Neuronal stem cell (in vitro differentiated cells): ENCODE measurements at regions not wholly inside any gene's neighbourhood (a gene's known extent, or its start where the extent isn't known, plus 50 kb on each side); places are given as distances from the start of the nearest gene placed in this dataset.

Experiments used
- DNase-seq: peaks from one replicate; pipeline ENCODE4 v3.0.0-alpha.2; 2013; ENCODE audit warnings: low spot score
- H2AFZ ChIP-seq: one replicate; pipeline ENCODE4 v1.6.1; 2013; ENCODE audit warnings: mild to moderate bottlenecking, low read length, inconsistent platforms
- H2AK5ac ChIP-seq: 2 replicates; pipeline ENCODE4 v1.6.1; 2013; ENCODE audit warnings: low read depth, mild to moderate bottlenecking, inconsistent platforms, low read length, moderate library complexity, mixed read lengths
- H2BK120ac ChIP-seq: 2 replicates; pipeline ENCODE4 v1.6.1; 2013; ENCODE audit warnings: low read depth, mild to moderate bottlenecking, inconsistent platforms, low read length, moderate library complexity, mixed read lengths
- H2BK12ac ChIP-seq: one replicate; pipeline ENCODE4 v1.6.1; 2013; ENCODE audit warnings: low read length, inconsistent platforms
- H2BK15ac ChIP-seq: 2 replicates; pipeline ENCODE4 v1.6.1; 2013; ENCODE audit warnings: mild to moderate bottlenecking, low read length, inconsistent platforms, mixed read lengths
- H2BK5ac ChIP-seq: one replicate; pipeline ENCODE4 v1.6.1; 2013; ENCODE audit warnings: inconsistent platforms, mild to moderate bottlenecking, low read length, moderate library complexity
- H3K14ac ChIP-seq: one replicate; pipeline ENCODE4 v1.6.1; 2013; ENCODE audit warnings: low read length, inconsistent platforms
- H3K18ac ChIP-seq: 2 replicates; pipeline ENCODE4 v1.6.1; 2013; ENCODE audit warnings: low read length, inconsistent platforms
- H3K23ac ChIP-seq: 2 replicates; pipeline ENCODE4 v1.6.1; 2013; ENCODE audit warnings: low read depth, mild to moderate bottlenecking, mixed read lengths, low read length, inconsistent platforms; ENCODE audit not compliant: poor library complexity
- H3K27ac ChIP-seq: replicated peaks from 3 replicates; pipeline ENCODE4 v1.5.1; 2013; ENCODE audit warnings: low read length, inconsistent platforms
- H3K27me3 ChIP-seq, 3 experiments: 2 replicates each; pipeline ENCODE4 v1.6.1; 2013; ENCODE audit warnings: low read length in 3 of 3, mild to moderate bottlenecking in 2 of 3, inconsistent platforms in 1 of 3, low read depth in 1 of 3, mixed read lengths in 1 of 3, moderate library complexity in 1 of 3; ENCODE audit not compliant: control insufficient read depth in 3 of 3, insufficient read depth in 3 of 3
- H3K36me3 ChIP-seq, 2 donors: replicated peaks in 1 of 2; 2 replicates each; pipeline ENCODE4 v1.6.1; 2013; ENCODE audit warnings: low read length in 2 of 2; ENCODE audit not compliant: control insufficient read depth in 2 of 2, insufficient read depth in 2 of 2
- H3K4ac ChIP-seq: 2 replicates; pipeline ENCODE4 v1.6.1; 2013; ENCODE audit warnings: inconsistent platforms, mild to moderate bottlenecking, low read length, moderate library complexity
- H3K4me1 ChIP-seq, 2 donors: 1 replicate in 1 of 2; 2 replicates in 1 of 2; pipeline ENCODE4 v1.6.1; 2013; ENCODE audit warnings: low read length in 2 of 2, low read depth in 1 of 2; ENCODE audit not compliant: control insufficient read depth in 2 of 2, insufficient read depth in 1 of 2
- H3K4me2 ChIP-seq: one replicate; pipeline ENCODE4 v1.6.1; 2013; ENCODE audit warnings: mild to moderate bottlenecking, low read length, inconsistent platforms; ENCODE audit not compliant: insufficient read depth, poor library complexity, severe bottlenecking
- H3K4me3 ChIP-seq, 2 donors: 2 replicates each; pipeline ENCODE4 v1.5.1; 2013; ENCODE audit warnings: low read length in 2 of 2, mild to moderate bottlenecking in 2 of 2, inconsistent platforms in 1 of 2, moderate library complexity in 1 of 2
- H3K79me1 ChIP-seq: one replicate; pipeline ENCODE4 v1.6.1; 2013; ENCODE audit warnings: low read depth, mild to moderate bottlenecking, inconsistent platforms, low read length, moderate library complexity
- H3K9ac ChIP-seq: one replicate; pipeline ENCODE4 v1.6.1; 2013; ENCODE audit warnings: mild to moderate bottlenecking, low read depth, low read length, inconsistent platforms; ENCODE audit not compliant: poor library complexity
- H3K9me3 ChIP-seq, 2 donors: replicated peaks in 1 of 2; 2 replicates each; pipeline versions ENCODE3 to v1.6.1; 2013; ENCODE audit warnings: low read length in 2 of 2, mild to moderate bottlenecking in 2 of 2, inconsistent platforms in 1 of 2, low read depth in 1 of 2, mixed read lengths in 1 of 2, moderate library complexity in 1 of 2; ENCODE audit not compliant: control insufficient read depth in 2 of 2, insufficient read depth in 1 of 2
- H4K8ac ChIP-seq: one replicate; pipeline ENCODE4 v1.6.1; 2013; ENCODE audit warnings: low read depth, mild to moderate bottlenecking, inconsistent platforms, low read length, moderate library complexity
- H4K91ac ChIP-seq: one replicate; pipeline ENCODE4 v1.6.1; 2013; ENCODE audit warnings: low read length, low read depth, mild to moderate bottlenecking, inconsistent platforms; ENCODE audit not compliant: poor library complexity
- WGBS, 2 donors: extraction: QIAGEN DNeasy Blood & Tissue Kit; methylation state at CpG; one replicate each; pipeline ENCODE4 v1.1.7; 2013; ENCODE audit warnings: missing lambda C conversion rate in 2 of 2, mixed read lengths in 1 of 2; ENCODE audit not compliant: insufficient read length in 2 of 2, insufficient replicate concordance in 1 of 2; ENCODE audit errors: extremely low coverage in 2 of 2; 5-methylcytosine and 5-hydroxymethylcytosine counted together

GRCh38 chr2:16194530-16194929 is 254.2 kb downstream of the MYCN start:
- H3K36me3 ChIP-seq = no peaks in the 10 kb centered on the region
- H3K9ac ChIP-seq = no peak overlapping the region
- H3K4me1 ChIP-seq = peaks cover 5 to 9% of the 10 kb centered on the region in 2 donors
- H3K14ac ChIP-seq = no peak overlapping the region
- H4K8ac ChIP-seq = no peak overlapping the region
- H2AFZ ChIP-seq = no peak overlapping the region
- H2BK12ac ChIP-seq = no peak overlapping the region
- H3K9me3 ChIP-seq = no peaks in the 10 kb centered on the region
- no peak overlapping the region for H4K91ac ChIP-seq
- no peak overlapping the region for H3K18ac ChIP-seq
- no peak overlapping the region for H3K27ac ChIP-seq
- H3K23ac ChIP-seq = no peak overlapping the region
- no peak overlapping the region for H3K4ac ChIP-seq
- no peak overlapping the region for H2AK5ac ChIP-seq
- H2BK120ac ChIP-seq = no peak overlapping the region
- H3K4me3 ChIP-seq = no peak overlapping the region
- H3K79me1 ChIP-seq = no peaks in the 10 kb centered on the region
- no CpG with 5 or more reads among the region's 4 CpGs for WGBS, 2 donors
- H2BK5ac ChIP-seq = no peak overlapping the region
- H2BK15ac ChIP-seq = no peak overlapping the region
- no peak overlapping the region for H3K4me2 ChIP-seq
- DNase-seq = no peak
- no peaks in the 10 kb centered on the region for H3K27me3 ChIP-seq

- no CpG with 5 or more reads among the region's 1 CpG for WGBS, 2 donors
These were observed 253.7 kb downstream of the MYCN start for GRCh38 chr2:16194096-16194390.

GRCh38 chr2:16192416-16193216 is 252.3 kb downstream of the MYCN start:
- H2AFZ ChIP-seq = no peak overlapping the region
- H3K27me3 ChIP-seq = no peaks in the 10 kb centered on the region
- H2BK15ac ChIP-seq = no peak overlapping the region
- H3K4ac ChIP-seq = no peak overlapping the region
- no peaks in the 10 kb centered on the region for H3K36me3 ChIP-seq
- H2BK120ac ChIP-seq = no peak overlapping the region
- no peaks in the 10 kb centered on the region for H3K9me3 ChIP-seq
- H2AK5ac ChIP-seq = no peak overlapping the region
- no peak overlapping the region for H3K9ac ChIP-seq
- no peak overlapping the region for H3K27ac ChIP-seq
- H2BK5ac ChIP-seq = no peak overlapping the region
- no peak for DNase-seq
- no peak overlapping the region for H3K4me2 ChIP-seq
- no CpG with 5 or more reads among the region's 10 CpGs for WGBS, 2 donors
- H3K23ac ChIP-seq = no peak overlapping the region
- H3K18ac ChIP-seq = no peak overlapping the region
- no peaks in the 10 kb centered on the region for H3K79me1 ChIP-seq
- no peak overlapping the region for H3K14ac ChIP-seq
- no peak overlapping the region for H4K8ac ChIP-seq
- H2BK12ac ChIP-seq = no peak overlapping the region
- H3K4me1 ChIP-seq = peaks cover 13 to 17% of the 10 kb centered on the region in 2 donors
- no peak overlapping the region for H4K91ac ChIP-seq
- H3K4me3 ChIP-seq = no peak overlapping the region

More at GRCh38 chr2:16194096-16194390, 253.7 kb downstream of the MYCN start:
- Histone ChIP-seq H3K36me3 (no peaks in the 10 kb centered on the region), H3K18ac (no peak overlapping the region), H3K79me1 (no peaks in the 10 kb centered on the region), H2AFZ (no peak overlapping the region), H3K27ac (no peak overlapping the region), H2BK12ac (no peak overlapping the region), H3K4me3 (no peak overlapping the region), H3K23ac (no peak overlapping the region), H3K14ac (no peak overlapping the region), H3K9me3 (no peaks in the 10 kb centered on the region), H3K9ac (no peak overlapping the region), H2AK5ac (no peak overlapping the region), H3K4ac (no peak overlapping the region), H3K4me2 (no peak overlapping the region), H2BK5ac (no peak overlapping the region), H4K8ac (no peak overlapping the region), H2BK15ac (no peak overlapping the region), H3K4me1 (peaks cover 6 to 10% of the 10 kb centered on the region in 2 donors), H2BK120ac (no peak overlapping the region), H4K91ac (no peak overlapping the region), H3K27me3 (no peaks in the 10 kb centered on the region)
- no peak for DNase-seq

- Histone ChIP-seq H2BK15ac (no peak overlapping the region), H2BK120ac (no peak overlapping the region), H2AFZ (no peak overlapping the region), H3K23ac (no peak overlapping the region), H2AK5ac (no peak overlapping the region), H3K4me1 (peaks cover 11 to 24% of the 10 kb centered on the region in 2 donors), H3K4me3 (no peak overlapping the region), H3K4me2 (no peak overlapping the region), H2BK5ac (no peak overlapping the region), H3K79me1 (no peaks in the 10 kb centered on the region), H3K4ac (no peak overlapping the region), H4K8ac (no peak overlapping the region), H2BK12ac (no peak overlapping the region), H3K27ac (no peak overlapping the region), H3K18ac (no peak overlapping the region), H4K91ac (no peak overlapping the region), H3K9ac (no peak overlapping the region), H3K9me3 (no peaks in the 10 kb centered on the region), H3K27me3 (no peaks in the 10 kb centered on the region), H3K14ac (no peak overlapping the region), H3K36me3 (no peaks in the 10 kb centered on the region)
- WGBS, 2 donors = no CpG with 5 or more reads among the region's 10 CpGs
- no peak for DNase-seq
These were observed 251.3 kb downstream of the MYCN start for GRCh38 chr2:16191431-16192200.
